PC-9 (cell line): ENCODE measurements at regions not wholly inside any gene's neighbourhood (a gene's known extent, or its start where the extent isn't known, plus 50 kb on each side); places are given as distances from the start of the nearest gene placed in this dataset.

ENCODE experiments used
- BruUV-seq: library from RNA; stranded (reverse); fragments of 400-500 nt; replicated peaks from 2 replicates; lab custom pipeline; 2021; lab: Mats Ljungman, UMichigan
- CTCF ChIA-PET: fragments of 300-600 bp; sonication (Branson Sonifier 250); formaldehyde crosslinking; loops from one replicate; lab custom pipeline; 2022; ENCODE audit warnings: antibody characterized with exemption; lab: Charles Lee
- POLR2A ChIA-PET: fragments of 300-600 bp; sonication (Branson Sonifier 250); formaldehyde crosslinking; loops from one replicate; lab custom pipeline; 2022; ENCODE audit warnings: antibody characterized with exemption; ENCODE audit not compliant: unreplicated experiment; lab: Charles Lee
- DNase-seq, 2 experiments: peaks; one replicate each; pipeline versions ENCODE4 v3.0.0 to v3.0.0-alpha.2; 2015 to 2022; ENCODE audit warnings: mixed read lengths in 1 of 2
- H2AFZ ChIP-seq: fragments of 200-600 bp; sonication (generic); 2 replicates; pipeline ENCODE4 v1.8.1; 2017; ENCODE audit warnings: antibody characterized with exemption
- H3F3A ChIP-seq: fragments of 200-600 bp; sonication (generic); 2 replicates; pipeline ENCODE4 v1.8.1; 2017; ENCODE audit warnings: antibody characterized with exemption, mild to moderate bottlenecking, low read depth; ENCODE audit not compliant: insufficient read depth
- H3K27ac ChIP-seq: fragments of 200-600 bp; sonication (generic); 2 replicates; pipeline ENCODE4 v1.6.1; 2016; ENCODE audit warnings: mixed run types
- H3K27me3 ChIP-seq: fragments of 200-600 bp; sonication (generic); 2 replicates; pipeline ENCODE4 v1.6.1; 2016; ENCODE audit warnings: low read depth, mixed run types; ENCODE audit not compliant: insufficient read depth
- H3K36me3 ChIP-seq: fragments of 200-600 bp; sonication (generic); 2 replicates; pipeline ENCODE4 v1.6.1; 2016; ENCODE audit warnings: low read depth, mixed run types
- H3K4me1 ChIP-seq: fragments of 200-600 bp; sonication (generic); replicated peaks from 2 replicates; pipeline ENCODE4 v1.6.1; 2016; ENCODE audit warnings: mixed run types; ENCODE audit not compliant: insufficient read depth
- H3K4me2 ChIP-seq: fragments of 200-600 bp; sonication (generic); 2 replicates; pipeline ENCODE4 v1.6.1; 2017; ENCODE audit warnings: mixed run types
- H3K4me3 ChIP-seq: fragments of 200-600 bp; sonication (generic); 2 replicates; pipeline ENCODE4 v1.6.1; 2016; ENCODE audit warnings: mixed run types
- H3K79me2 ChIP-seq: fragments of 200-600 bp; sonication (generic); 2 replicates; pipeline ENCODE4 v1.6.1; 2017; ENCODE audit warnings: low read depth, mixed run types
- H3K9me2 ChIP-seq: fragments of 200-600 bp; sonication (generic); 2 replicates; pipeline ENCODE4 v1.8.1; 2017; ENCODE audit warnings: mild to moderate bottlenecking; ENCODE audit not compliant: insufficient read depth
- H3K9me3 ChIP-seq: fragments of 200-600 bp; sonication (generic); 2 replicates; pipeline ENCODE4 v1.8.1; 2016; ENCODE audit warnings: low read depth; ENCODE audit not compliant: insufficient read depth
- H4K20me1 ChIP-seq: fragments of 200-600 bp; sonication (generic); 2 replicates; pipeline ENCODE4 v1.8.1; 2017; ENCODE audit not compliant: insufficient read depth
- CTCF ChIP-seq: fragments of 200-600 bp; sonication (generic); conservative IDR thresholded peaks from 2 replicates; pipeline ENCODE4 v1.6.1; 2017; ENCODE audit warnings: mixed run types, antibody characterized with exemption, mild to moderate bottlenecking, moderate library complexity
- EZH2 ChIP-seq: fragments of 200-600 bp; sonication (generic); IDR thresholded peaks from 2 replicates; pipeline ENCODE4 v1.8.0; 2017; ENCODE audit warnings: antibody characterized with exemption, low read depth
- intact Hi-C: fragments of 100-400 bp; cut with micrococcal nuclease; formaldehyde crosslinking; loops from one replicate; pipeline ENCODE4 v1.10.0; 2022; ENCODE audit not compliant: unreplicated experiment

- intact Hi-C loops, result no loop called here
- Histone ChIP-seq H3K9me3 (no peaks in the 10 kb centered on the region), H3K9me2 (no peaks in the 10 kb centered on the region), H3K4me2 (no peak overlapping the region), H3K4me1 (no peaks in the 10 kb centered on the region), H2AFZ (no peak overlapping the region), H3K27me3 (peaks cover 30% of the 10 kb centered on the region), H3K4me3 (no peak overlapping the region), H4K20me1 (no peaks in the 10 kb centered on the region), H3F3A (no peaks in the 10 kb centered on the region), H3K27ac (no peak overlapping the region), H3K79me2 (no peaks in the 10 kb centered on the region), H3K36me3 (no peaks in the 10 kb centered on the region)
- DNase-seq, result no peak
- POLR2A ChIA-PET, result no interaction called here
- BruUV-seq, result no TSS peak
- CTCF ChIA-PET, result no interaction called here
- TF ChIP-seq EZH2 (no peak), CTCF (no peak)
These were observed 92.6 kb upstream of the PEG3 start for GRCh38 chr19:56933014-56933705.

GRCh38 chr19:56934438-56935090, 94.0 kb upstream of the PEG3 start:
- TF ChIP-seq EZH2 (no peak), CTCF (no peak)
- H3K36me3 ChIP-seq, result no peaks in the 10 kb centered on the region
- POLR2A ChIA-PET, result no interaction called here
- H3K27ac ChIP-seq, result no peak overlapping the region
- H3K79me2 ChIP-seq, result no peaks in the 10 kb centered on the region
- DNase-seq, result no peak
- peaks cover 40% of the 10 kb centered on the region for H3K27me3 ChIP-seq
- no peak overlapping the region for H2AFZ ChIP-seq
- H3K4me1 ChIP-seq, result no peaks in the 10 kb centered on the region
- no peaks in the 10 kb centered on the region for H3K9me2 ChIP-seq
- intact Hi-C loops, result no loop called here
- no TSS peak for BruUV-seq
- H3F3A ChIP-seq, result no peaks in the 10 kb centered on the region
- CTCF ChIA-PET, result no interaction called here
- H3K9me3 ChIP-seq, result no peaks in the 10 kb centered on the region
- no peak overlapping the region for H3K4me2 ChIP-seq
- H4K20me1 ChIP-seq, result no peaks in the 10 kb centered on the region
- no peak overlapping the region for H3K4me3 ChIP-seq

- Histone ChIP-seq H3K4me1 (no peaks in the 10 kb centered on the region), H3K9me3 (no peaks in the 10 kb centered on the region), H3K36me3 (no peaks in the 10 kb centered on the region), H3K4me2 (no peak overlapping the region), H3K27ac (no peak overlapping the region), H3K27me3 (peaks cover 37% of the 10 kb centered on the region), H3K4me3 (no peak overlapping the region), H4K20me1 (no peaks in the 10 kb centered on the region), H2AFZ (no peak overlapping the region), H3K79me2 (no peaks in the 10 kb centered on the region), H3K9me2 (no peaks in the 10 kb centered on the region), H3F3A (no peaks in the 10 kb centered on the region)
- intact Hi-C loops, result no loop called here
- no TSS peak for BruUV-seq
- DNase-seq, result no peak
- TF ChIP-seq EZH2 (no peak), CTCF (no peak)
- CTCF ChIA-PET, result interaction anchor here (0.6 kb wide), 1 partner anchor 805 kb away, joined by 3 read pairs; no protein-coding TSS in a partner anchor
- POLR2A ChIA-PET, result no interaction called here
These were observed 99.4 kb upstream of the PEG3 start for GRCh38 chr19:56939951-56940350.
